Osteocyte (in vitro differentiated cells): ENCODE measurements at regions not wholly inside any gene's neighbourhood (a gene's known extent, or its start where the extent isn't known, plus 50 kb on each side); places are given as distances from the start of the nearest gene placed in this dataset.

Source experiments
- DNase-seq: peaks from one replicate; pipeline ENCODE4 v3.0.0; 2021; ENCODE audit warnings: mixed read lengths; ENCODE audit not compliant: unreplicated experiment; ENCODE audit errors: extremely low spot score
- H3K27ac Mint-ChIP-seq: one replicate; pipeline ENCODE4 v1.8.0; 2021; ENCODE audit warnings: mild to moderate bottlenecking, mixed read lengths; ENCODE audit not compliant: unreplicated experiment
- H3K27me3 Mint-ChIP-seq: one replicate; pipeline ENCODE4 v1.8.0; 2021; ENCODE audit warnings: mixed read lengths; ENCODE audit not compliant: unreplicated experiment
- H3K36me3 Mint-ChIP-seq: one replicate; pipeline ENCODE4 v1.8.0; 2021; ENCODE audit warnings: mixed read lengths; ENCODE audit not compliant: unreplicated experiment
- H3K4me1 Mint-ChIP-seq: one replicate; pipeline ENCODE4 v1.8.0; 2021; ENCODE audit warnings: mixed read lengths; ENCODE audit not compliant: unreplicated experiment
- H3K4me3 Mint-ChIP-seq: one replicate; pipeline ENCODE4 v1.8.0; 2021; ENCODE audit warnings: mild to moderate bottlenecking, moderate library complexity, mixed read lengths; ENCODE audit not compliant: unreplicated experiment
- H3K9me3 Mint-ChIP-seq: one replicate; pipeline ENCODE4 v1.8.0; 2021; ENCODE audit warnings: mixed read lengths; ENCODE audit not compliant: unreplicated experiment
- CTCF ChIP-seq: fragments of 200-600 bp; sonication (generic); IDR thresholded peaks from 2 replicates; pipeline ENCODE4 v1.5.0; 2021; ENCODE audit warnings: antibody characterized with exemption, mild to moderate bottlenecking, moderate library complexity

GRCh38 chr14:95431199-95432143, 85.0 kb downstream of the SYNE3 start:
- no peaks in the 10 kb centered on the region for H3K27me3 Mint-ChIP-seq
- peaks cover 36% of the 10 kb centered on the region for H3K4me1 Mint-ChIP-seq
- peaks cover 56% of the 10 kb centered on the region for H3K36me3 Mint-ChIP-seq
- DNase-seq, result no peak
- TF ChIP-seq CTCF, result peak; percentile 58
- H3K27ac Mint-ChIP-seq, result peak overlapping the region; percentile 50
- H3K9me3 Mint-ChIP-seq, result peaks cover 9% of the 10 kb centered on the region
- no peak overlapping the region for H3K4me3 Mint-ChIP-seq

GRCh38 chr14:95428557-95428956, 87.9 kb downstream of the SYNE3 start:
- Mint-ChIP-seq H3K27me3 (no peaks in the 10 kb centered on the region), H3K9me3 (no peaks in the 10 kb centered on the region), H3K4me3 (no peak overlapping the region), H3K27ac (no peak overlapping the region), H3K4me1 (peaks cover 28% of the 10 kb centered on the region), H3K36me3 (peaks cover 51% of the 10 kb centered on the region)
- TF ChIP-seq CTCF, result no peak
- DNase-seq, result no peak

GRCh38 chr14:95426116-95426475, 90.4 kb downstream of the SYNE3 start:
- no peak for TF ChIP-seq CTCF
- Mint-ChIP-seq H3K27ac (no peak overlapping the region), H3K9me3 (no peaks in the 10 kb centered on the region), H3K4me1 (peaks cover 15% of the 10 kb centered on the region), H3K4me3 (no peak overlapping the region), H3K36me3 (peaks cover 59% of the 10 kb centered on the region), H3K27me3 (no peaks in the 10 kb centered on the region)
- no peak for DNase-seq

GRCh38 chr14:95425369-95426115, 90.9 kb downstream of the SYNE3 start:
- H3K36me3 Mint-ChIP-seq, result peaks cover 59% of the 10 kb centered on the region
- H3K4me3 Mint-ChIP-seq, result no peak overlapping the region
- no peak for DNase-seq
- H3K27me3 Mint-ChIP-seq, result no peaks in the 10 kb centered on the region
- H3K27ac Mint-ChIP-seq, result peak overlapping the region; percentile 10
- no peak for TF ChIP-seq CTCF
- H3K9me3 Mint-ChIP-seq, result no peaks in the 10 kb centered on the region
- H3K4me1 Mint-ChIP-seq, result peaks cover 15% of the 10 kb centered on the region

- H3K27ac Mint-ChIP-seq, result no peak overlapping the region
- no peak overlapping the region for H3K4me3 Mint-ChIP-seq
- no peak for TF ChIP-seq CTCF
- H3K36me3 Mint-ChIP-seq, result peaks cover 64% of the 10 kb centered on the region
- H3K4me1 Mint-ChIP-seq, result peaks cover 15% of the 10 kb centered on the region
- H3K9me3 Mint-ChIP-seq, result no peaks in the 10 kb centered on the region
- H3K27me3 Mint-ChIP-seq, result no peaks in the 10 kb centered on the region
- no peak for DNase-seq
Measured at GRCh38 chr14:95424529-95424928, 91.9 kb downstream of the SYNE3 start.
